SK-N-SH treated with all-trans-retinoic acid at 6 μM for 48 hours (cell line): ENCODE measurements at regions not wholly inside any gene's neighbourhood (a gene's known extent, or its start where the extent isn't known, plus 50 kb on each side); places are given as distances from the start of the nearest gene placed in this dataset.

ENCODE experiments used
- ATAC-seq: fragments of 200-7000 bp; cut with Tn5 transposase; 3 replicates; pipeline ENCODE4 v1.9.1; 2020; ENCODE audit warnings: mild to moderate bottlenecking, moderate library complexity
- ARNTL ChIP-seq: fragments of 450-650 bp; formaldehyde crosslinking; IDR thresholded peaks from 2 replicates; pipeline ENCODE4 v1.5.0; 2020; ENCODE audit warnings: low read depth, mild to moderate bottlenecking, moderate library complexity, borderline replicate concordance
- BACH2 ChIP-seq: fragments of 250-450 bp; sonication (Bioruptor Pico); IDR thresholded peaks from 2 replicates; pipeline ENCODE4 v1.9.0; 2021; ENCODE audit warnings: mild to moderate bottlenecking, borderline replicate concordance
- CSDC2 ChIP-seq: fragments of 250-450 bp; sonication (Bioruptor Pico); IDR thresholded peaks from 2 replicates; pipeline ENCODE4 v1.5.0; 2020; ENCODE audit warnings: mild to moderate bottlenecking, moderate library complexity
- ESRRG ChIP-seq: fragments of 250-450 bp; sonication (Bioruptor Pico); IDR thresholded peaks from 2 replicates; pipeline ENCODE4 v1.6.1; 2021; ENCODE audit warnings: mild to moderate bottlenecking
- GLIS3 ChIP-seq: fragments of 250-450 bp; sonication (Bioruptor Pico); IDR thresholded peaks from 2 replicates; pipeline ENCODE4 v1.5.0; 2020; ENCODE audit warnings: mild to moderate bottlenecking, moderate library complexity
- ISL1 ChIP-seq: fragments of 250-450 bp; sonication (Bioruptor Pico); IDR thresholded peaks from 2 replicates; pipeline ENCODE4 v2.1.2; 2022; ENCODE audit warnings: mild to moderate bottlenecking, moderate library complexity
- OSR1 ChIP-seq: fragments of 250-450 bp; sonication (Bioruptor Pico); IDR thresholded peaks from 2 replicates; pipeline ENCODE4 v1.8.0; 2022; ENCODE audit warnings: moderate library complexity, mild to moderate bottlenecking, inconsistent platforms
- PATZ1 ChIP-seq: fragments of 250-450 bp; sonication (Bioruptor Pico); IDR thresholded peaks from 2 replicates; pipeline ENCODE4 v1.8.0; 2020; ENCODE audit warnings: mild to moderate bottlenecking, moderate library complexity, borderline replicate concordance
- POU6F1 ChIP-seq: fragments of 250-450 bp; sonication (Bioruptor Pico); IDR thresholded peaks from 2 replicates; pipeline ENCODE4 v1.8.0; 2021; ENCODE audit warnings: low read depth, mild to moderate bottlenecking, moderate library complexity, borderline replicate concordance
- PPARA ChIP-seq: fragments of 250-450 bp; sonication (Bioruptor Pico); IDR thresholded peaks from 2 replicates; pipeline ENCODE4 v1.5.0; 2020; ENCODE audit warnings: mild to moderate bottlenecking, borderline replicate concordance
- RARB ChIP-seq: fragments of 250-450 bp; sonication (Bioruptor Pico); IDR thresholded peaks from 2 replicates; pipeline ENCODE4 v1.8.0; 2021; ENCODE audit warnings: mild to moderate bottlenecking, moderate library complexity
- SNAI2 ChIP-seq: fragments of 250-450 bp; sonication (Bioruptor Pico); IDR thresholded peaks from 2 replicates; pipeline ENCODE4 v1.5.0; 2020; ENCODE audit warnings: mild to moderate bottlenecking, moderate library complexity
- TCF4 ChIP-seq: fragments of 250-450 bp; sonication (Bioruptor Pico); IDR thresholded peaks from 2 replicates; pipeline ENCODE4 v1.8.0; 2021; ENCODE audit warnings: mild to moderate bottlenecking, moderate library complexity, borderline replicate concordance
- TOX ChIP-seq: fragments of 250-450 bp; sonication (Bioruptor Pico); IDR thresholded peaks from 2 replicates; pipeline ENCODE4 v1.8.0; 2021; ENCODE audit warnings: mild to moderate bottlenecking, moderate library complexity, borderline replicate concordance
- TSHZ2 ChIP-seq: fragments of 250-450 bp; sonication (Bioruptor Pico); IDR thresholded peaks from 2 replicates; pipeline ENCODE4 v1.5.0; 2020; ENCODE audit warnings: mild to moderate bottlenecking, moderate library complexity
- ZC3H10 ChIP-seq: fragments of 250-450 bp; sonication (Bioruptor Pico); IDR thresholded peaks from 2 replicates; pipeline ENCODE4 v1.5.1; 2021; ENCODE audit warnings: mild to moderate bottlenecking, moderate library complexity
- ZFP3 ChIP-seq: fragments of 250-450 bp; sonication (Bioruptor Pico); IDR thresholded peaks from 2 replicates; pipeline ENCODE4 v1.5.0; 2020; ENCODE audit warnings: mild to moderate bottlenecking, moderate library complexity
- ZFP30 ChIP-seq: fragments of 450-650 bp; formaldehyde crosslinking; IDR thresholded peaks from 2 replicates; pipeline ENCODE4 v1.5.0; 2022; ENCODE audit warnings: mild to moderate bottlenecking, moderate library complexity
- ZNF565 ChIP-seq: fragments of 450-650 bp; formaldehyde crosslinking; conservative IDR thresholded peaks from 2 replicates; pipeline ENCODE4 v1.5.0; 2020; ENCODE audit warnings: low read depth, mild to moderate bottlenecking, moderate library complexity
- ZNF70 ChIP-seq: fragments of 450-650 bp; formaldehyde crosslinking; IDR thresholded peaks from 2 replicates; pipeline ENCODE4 v1.5.0; 2020; ENCODE audit warnings: mild to moderate bottlenecking, moderate library complexity
- ZNF8 ChIP-seq: fragments of 450-650 bp; formaldehyde crosslinking; IDR thresholded peaks from 2 replicates; pipeline ENCODE4 v1.5.0; 2020; ENCODE audit warnings: mild to moderate bottlenecking, moderate library complexity

GRCh38 chr17:14693382-14693781, 392.5 kb downstream of the HS3ST3B1 start:
- TF ChIP-seq PATZ1 (CRISPR knock-in tag) (no peak), ARNTL (CRISPR knock-in tag) (no peak), ZFP30 (CRISPR knock-in tag) (no peak), ZFP3 (no peak), TCF4 (CRISPR knock-in tag) (no peak), ISL1 (CRISPR knock-in tag) (no peak), PPARA (no peak), ZNF70 (CRISPR knock-in tag) (no peak), BACH2 (CRISPR knock-in tag) (no peak)
- TF ChIP-seq, all 23 proteins: peak for 0
- ATAC-seq, result no peak

- no peak for ATAC-seq
- TF ChIP-seq RARB (CRISPR knock-in tag), result no peak
- no peak for TF ChIP-seq TCF4 (CRISPR knock-in tag)
- no peak for TF ChIP-seq ZNF8 (CRISPR knock-in tag)
- no peak for TF ChIP-seq ESRRG
- TF ChIP-seq SNAI2 (CRISPR knock-in tag), result no peak
- TF ChIP-seq TOX (CRISPR knock-in tag), result no peak
- TF ChIP-seq, all 23 proteins: peak for 0
These were observed 389.8 kb downstream of the HS3ST3B1 start for GRCh38 chr17:14690704-14691103.

GRCh38 chr17:14688134-14688533, 387.3 kb downstream of the HS3ST3B1 start:
- TF ChIP-seq ARNTL (CRISPR knock-in tag) (no peak), BACH2 (CRISPR knock-in tag) (no peak), ZNF565 (CRISPR knock-in tag) (no peak), PATZ1 (CRISPR knock-in tag) (no peak), PPARA (no peak), ESRRG (no peak), ZC3H10 (CRISPR knock-in tag) (no peak), ISL1 (CRISPR knock-in tag) (no peak), ZFP30 (CRISPR knock-in tag) (no peak), ZFP3 (no peak), GLIS3 (no peak), SNAI2 (CRISPR knock-in tag) (no peak), POU6F1 (no peak), TSHZ2 (CRISPR knock-in tag) (no peak), OSR1 (no peak)
- ATAC-seq, result no peak

GRCh38 chr17:14672830-14673229, 371.9 kb downstream of the HS3ST3B1 start:
- ATAC-seq, result no peak
- TF ChIP-seq OSR1 (no peak), ARNTL (CRISPR knock-in tag) (no peak), PATZ1 (CRISPR knock-in tag) (no peak), POU6F1 (no peak), ZC3H10 (CRISPR knock-in tag) (no peak), ZNF8 (CRISPR knock-in tag) (no peak), ZNF565 (CRISPR knock-in tag) (no peak), SNAI2 (CRISPR knock-in tag) (no peak), CSDC2 (no peak), PPARA (no peak), GLIS3 (no peak), ISL1 (CRISPR knock-in tag) (no peak), BACH2 (CRISPR knock-in tag) (no peak), ZNF70 (CRISPR knock-in tag) (no peak), TCF4 (CRISPR knock-in tag) (no peak)
